Mesodermal cell (in vitro differentiated cells): ENCODE measurements at regions not wholly inside any gene's neighbourhood (a gene's known extent, or its start where the extent isn't known, plus 50 kb on each side); places are given as distances from the start of the nearest gene placed in this dataset.

Experiments used
- H3K27ac ChIP-seq: 2 replicates; pipeline ENCODE4 v1.7.0; 2013; ENCODE audit warnings: mild to moderate bottlenecking, low read depth, low read length, moderate library complexity; ENCODE audit not compliant: severe bottlenecking
- H3K36me3 ChIP-seq: 2 replicates; pipeline ENCODE4 v1.7.1; 2013; ENCODE audit warnings: mild to moderate bottlenecking, low read length, moderate library complexity; ENCODE audit not compliant: control insufficient read depth, insufficient read depth
- H3K4me1 ChIP-seq: one replicate; pipeline ENCODE4 v1.7.1; 2013; ENCODE audit warnings: mild to moderate bottlenecking, low read length; ENCODE audit not compliant: insufficient read depth, control insufficient read depth, poor library complexity, severe bottlenecking
- H3K4me3 ChIP-seq: 2 replicates; pipeline ENCODE4 v1.7.0; 2013; ENCODE audit warnings: low read length, control low read depth, mild to moderate bottlenecking; ENCODE audit not compliant: insufficient read depth, poor library complexity, severe bottlenecking; ENCODE audit errors: extremely low read depth
- H3K9me3 ChIP-seq: 2 replicates; pipeline ENCODE4 v1.7.1; 2013; ENCODE audit warnings: mild to moderate bottlenecking, low read length, moderate library complexity; ENCODE audit not compliant: control insufficient read depth
- WGBS, 2 experiments: methylation state at CpG; one replicate each; pipeline ENCODE4 v1.1.5; 2013; ENCODE audit warnings: missing lambda C conversion rate in 2 of 2; ENCODE audit not compliant: insufficient coverage in 2 of 2; 5-methylcytosine and 5-hydroxymethylcytosine counted together

DNA sequence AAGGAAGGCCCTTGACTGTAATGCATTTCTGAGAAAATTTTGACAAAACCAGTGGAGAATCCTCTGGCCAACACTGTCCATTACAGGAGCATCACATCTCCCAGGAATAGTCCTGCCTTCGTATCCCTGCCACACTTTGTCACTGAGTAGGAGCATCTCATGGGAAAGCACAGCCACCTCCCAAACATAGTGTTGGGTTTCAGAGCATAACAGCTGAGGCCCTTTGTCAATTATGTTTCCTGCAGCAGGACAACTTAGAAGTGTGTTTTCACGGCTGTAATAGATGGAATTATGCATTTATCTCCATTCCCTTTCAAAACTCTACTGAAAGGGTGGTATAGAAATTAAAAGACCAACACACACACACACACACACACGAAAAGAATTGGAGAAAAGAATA is 91.1 kb upstream of the SMAD1 start:
- Histone ChIP-seq H3K9me3 (no peaks in the 10 kb centered on the region), H3K4me1 (peaks cover 4% of the 10 kb centered on the region), H3K4me3 (no peak overlapping the region), H3K36me3 (no peaks in the 10 kb centered on the region), H3K27ac (no peak overlapping the region)
- WGBS, 2 experiments = 100% methylated on average over 1 of the region's 3 CpGs; no CpG with 5 or more reads in 1 of the 2 experiments

DNA sequence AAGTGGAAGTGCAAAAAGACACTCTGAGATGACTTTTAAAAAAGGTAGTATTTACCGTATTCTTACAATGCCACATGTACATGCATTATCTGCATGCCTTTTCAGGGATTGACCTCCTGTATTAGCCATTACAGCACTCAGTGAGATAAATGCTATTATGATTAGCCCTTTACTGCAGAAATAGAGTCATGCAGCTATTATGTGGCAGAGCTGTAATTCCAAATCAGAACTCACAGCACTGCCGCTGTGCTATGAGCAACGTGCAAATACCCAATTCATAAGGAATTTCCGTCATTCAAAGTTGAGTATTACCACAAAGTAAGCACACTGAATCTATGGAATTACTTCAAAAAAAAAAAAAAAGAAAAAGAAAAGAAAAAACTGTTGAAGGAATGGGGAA is 92.1 kb upstream of the SMAD1 start:
- H3K4me3 ChIP-seq = no peak overlapping the region
- no peaks in the 10 kb centered on the region for H3K9me3 ChIP-seq
- WGBS, 2 experiments = 100% methylated on average over 2 of the region's 4 CpGs; no CpG with 5 or more reads in 1 of the 2 experiments
- no peak overlapping the region for H3K27ac ChIP-seq
- H3K4me1 ChIP-seq = peaks cover 4% of the 10 kb centered on the region
- H3K36me3 ChIP-seq = no peaks in the 10 kb centered on the region

DNA sequence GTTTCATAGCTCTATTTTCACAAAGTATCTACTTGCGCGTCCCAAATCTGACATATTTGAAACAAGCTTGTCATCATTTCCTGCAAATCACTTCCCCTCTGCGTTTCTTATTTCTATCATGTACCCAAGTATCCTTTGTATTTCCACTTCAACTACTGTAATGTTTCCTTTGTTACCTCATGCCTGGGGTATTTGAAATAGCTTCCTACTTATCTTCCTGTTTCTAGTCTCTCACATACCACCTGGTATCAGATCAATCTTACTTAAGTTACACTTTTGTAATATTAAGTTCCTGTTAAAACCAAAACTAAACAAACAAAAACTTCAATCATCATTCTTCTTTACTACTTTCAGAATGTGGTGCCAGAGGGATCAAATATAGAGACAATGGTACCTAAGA is 93.6 kb upstream of the SMAD1 start:
- Histone ChIP-seq H3K4me3 (no peak overlapping the region), H3K27ac (no peak overlapping the region), H3K36me3 (no peaks in the 10 kb centered on the region), H3K4me1 (peaks cover 4% of the 10 kb centered on the region), H3K9me3 (no peaks in the 10 kb centered on the region)
- 90 to 93% methylated on average over 3 of the region's 3 CpGs for WGBS, 2 experiments

- no peak overlapping the region for H3K27ac ChIP-seq
- H3K4me3 ChIP-seq = no peak overlapping the region
- WGBS, 2 experiments = 84 to 100% methylated on average over 1 to 3 of the region's 3 CpGs
- peaks cover 4% of the 10 kb centered on the region for H3K4me1 ChIP-seq
- no peaks in the 10 kb centered on the region for H3K36me3 ChIP-seq
- no peaks in the 10 kb centered on the region for H3K9me3 ChIP-seq
Observed at GRCh38 chr4:145387079-145387478, 94.6 kb upstream of the SMAD1 start.

- WGBS, 2 experiments = 75 to 89% methylated on average over 1 of the region's 1 CpG
- H3K9me3 ChIP-seq = no peaks in the 10 kb centered on the region
- no peak overlapping the region for H3K4me3 ChIP-seq
- H3K4me1 ChIP-seq = no peaks in the 10 kb centered on the region
- H3K27ac ChIP-seq = no peak overlapping the region
- no peaks in the 10 kb centered on the region for H3K36me3 ChIP-seq
Observed at GRCh38 chr4:145381163-145381562, 100.5 kb upstream of the SMAD1 start.

DNA sequence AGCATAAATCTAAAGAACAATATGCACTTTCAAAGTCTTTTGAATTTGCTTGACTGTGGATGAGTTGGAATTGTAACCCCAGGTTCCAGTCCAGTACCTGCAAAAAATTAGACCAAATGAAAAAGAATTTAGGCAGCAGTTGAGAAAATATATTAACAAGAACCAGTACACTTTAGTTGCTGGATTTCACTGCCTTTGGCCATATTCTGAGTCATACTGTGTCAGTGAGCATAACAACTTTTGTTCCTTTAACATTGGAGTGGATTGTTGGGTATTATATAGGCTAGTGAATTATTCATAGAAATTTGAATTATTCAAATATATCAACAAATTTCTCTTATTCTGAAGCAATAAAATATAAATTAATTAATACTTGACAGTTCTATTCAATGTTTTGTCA is 101.5 kb upstream of the SMAD1 start:
- no peaks in the 10 kb centered on the region for H3K9me3 ChIP-seq
- no peaks in the 10 kb centered on the region for H3K4me1 ChIP-seq
- H3K27ac ChIP-seq = no peak overlapping the region
- no peak overlapping the region for H3K4me3 ChIP-seq
- H3K36me3 ChIP-seq = no peaks in the 10 kb centered on the region

DNA sequence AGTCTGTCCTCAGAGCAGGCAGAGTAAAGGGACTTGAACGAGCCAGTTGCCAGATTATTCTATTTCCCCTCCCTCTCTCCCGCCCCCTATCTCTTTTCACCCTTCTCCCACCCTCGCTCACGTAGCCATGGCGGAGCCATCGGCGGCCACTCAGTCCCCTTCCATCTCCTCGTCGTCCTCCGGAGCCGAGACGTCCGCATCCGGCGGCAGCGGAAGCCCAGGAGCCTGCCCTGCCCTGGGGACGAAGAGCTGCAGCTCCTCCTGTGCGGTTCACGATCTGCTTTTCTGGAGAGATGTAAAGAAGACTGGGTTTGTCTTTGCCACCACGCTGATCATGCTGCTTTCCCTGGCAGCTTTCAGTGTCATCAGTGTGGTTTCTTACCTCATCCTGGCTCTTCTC is 106.2 kb upstream of the SMAD1 start:
- Histone ChIP-seq H3K4me1 (no peaks in the 10 kb centered on the region), H3K4me3 (no peak overlapping the region), H3K27ac (no peak overlapping the region), H3K9me3 (no peaks in the 10 kb centered on the region), H3K36me3 (no peaks in the 10 kb centered on the region)
- 87 to 97% methylated on average over 19 of the region's 20 CpGs for WGBS, 2 experiments

GRCh38 chr4:145352438-145353145 is 129.1 kb upstream of the SMAD1 start:
- H3K36me3 ChIP-seq = no peaks in the 10 kb centered on the region
- no peaks in the 10 kb centered on the region for H3K4me1 ChIP-seq
- no peak overlapping the region for H3K4me3 ChIP-seq
- WGBS, 2 experiments = 82% methylated on average over 1 of the region's 4 CpGs; no CpG with 5 or more reads in 1 of the 2 experiments
- no peaks in the 10 kb centered on the region for H3K9me3 ChIP-seq
- no peak overlapping the region for H3K27ac ChIP-seq

- Histone ChIP-seq H3K9me3 (no peaks in the 10 kb centered on the region), H3K4me1 (no peaks in the 10 kb centered on the region), H3K27ac (no peak overlapping the region), H3K36me3 (no peaks in the 10 kb centered on the region), H3K4me3 (no peak overlapping the region)
- no CpG with 5 or more reads among the region's 1 CpG for WGBS, 2 experiments
Observed at GRCh38 chr4:145351922-145352321, 129.7 kb upstream of the SMAD1 start.

DNA sequence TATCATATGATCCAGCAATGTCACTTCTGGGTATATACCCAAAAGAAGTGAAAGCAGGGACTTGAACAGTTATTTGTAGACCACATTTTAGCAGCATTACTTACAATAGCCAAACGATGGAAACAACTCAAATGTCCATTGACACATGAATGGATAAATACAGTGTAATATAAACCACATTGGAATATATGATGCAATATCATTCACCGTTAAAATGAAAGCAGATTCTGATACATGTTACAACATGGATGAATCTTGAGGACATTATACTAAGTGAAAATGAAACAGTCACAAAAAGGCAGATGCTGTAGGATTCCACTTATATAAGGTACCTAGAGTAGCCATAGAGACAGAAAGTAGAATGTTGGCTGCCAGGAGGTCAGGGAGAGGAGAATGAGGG is 130.5 kb upstream of the SMAD1 start:
- H3K36me3 ChIP-seq = no peaks in the 10 kb centered on the region
- no peak overlapping the region for H3K27ac ChIP-seq
- H3K4me1 ChIP-seq = no peaks in the 10 kb centered on the region
- H3K9me3 ChIP-seq = no peaks in the 10 kb centered on the region
- no CpG with 5 or more reads among the region's 2 CpGs for WGBS, 2 experiments
- H3K4me3 ChIP-seq = no peak overlapping the region

DNA sequence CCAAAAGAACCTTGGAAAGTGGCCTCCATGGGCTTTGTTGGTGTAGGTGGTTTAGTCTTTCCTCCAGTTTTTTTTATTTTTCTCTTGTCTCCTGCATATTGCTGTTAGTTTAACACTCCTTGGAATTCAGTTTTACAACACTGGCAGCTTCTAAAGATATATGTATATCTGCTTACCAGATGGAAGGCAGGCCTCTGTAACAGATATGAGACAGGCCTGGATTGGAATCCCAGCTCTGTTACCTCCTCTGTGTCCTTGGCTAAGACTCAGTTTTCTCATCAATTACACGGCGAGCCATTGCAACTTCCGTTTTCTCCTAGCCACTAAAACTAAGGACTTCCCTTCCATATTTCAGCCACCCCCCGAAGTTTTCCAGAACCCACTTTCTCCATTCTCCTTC is 133.4 kb upstream of the SMAD1 start:
- peak overlapping the region; percentile 56 for H3K27ac ChIP-seq
- no peak overlapping the region for H3K4me3 ChIP-seq
- no peaks in the 10 kb centered on the region for H3K9me3 ChIP-seq
- 81 to 93% methylated on average over 3 of the region's 4 CpGs for WGBS, 2 experiments
- H3K4me1 ChIP-seq = no peaks in the 10 kb centered on the region
- no peaks in the 10 kb centered on the region for H3K36me3 ChIP-seq
